Hematopoietic multipotent progenitor cell treated with erythropoietin and hydrocortisone succinate and interleukin-3 and kit ligand, for 17 days (in vitro differentiated cells): ENCODE measurements at regions not wholly inside any gene's neighbourhood (a gene's known extent, or its start where the extent isn't known, plus 50 kb on each side); places are given as distances from the start of the nearest gene placed in this dataset.
"Not testable (repeated sequence)": the region's sequence is repeated elsewhere in the genome, so short reads cannot be mapped to it uniquely, and the experiment has no call there.

Experiments
- DNase-seq: peaks from one replicate; pipeline ENCODE4 v3.0.0-alpha.2; 2015; ENCODE audit warnings: low spot score

GRCh38 chr1:187038784-187039183 is 210.0 kb downstream of the PLA2G4A start:
- no peak for DNase-seq

GRCh38 chr1:187041104-187041503 is 212.4 kb downstream of the PLA2G4A start:
- DNase-seq = no peak

- no peak for DNase-seq
Measured at GRCh38 chr1:187042538-187042937, 213.8 kb downstream of the PLA2G4A start.

GRCh38 chr1:187043433-187043832 is 214.7 kb downstream of the PLA2G4A start:
- not testable (repeated sequence) for DNase-seq

- no peak for DNase-seq
Measured at GRCh38 chr1:187044411-187044810, 215.7 kb downstream of the PLA2G4A start.

- no peak for DNase-seq
Measured at GRCh38 chr1:187045371-187045770, 216.6 kb downstream of the PLA2G4A start.

GRCh38 chr1:187046293-187046692 is 217.5 kb downstream of the PLA2G4A start:
- DNase-seq = no peak

GRCh38 chr1:187047298-187047697 is 218.5 kb downstream of the PLA2G4A start:
- DNase-seq = no peak

GRCh38 chr1:187051618-187052232 is 223.0 kb downstream of the PLA2G4A start:
- DNase-seq = peak; percentile 46

GRCh38 chr1:187053876-187054275 is 225.1 kb downstream of the PLA2G4A start:
- DNase-seq = no peak

- DNase-seq = no peak
Measured at GRCh38 chr1:187054862-187055757, 226.4 kb downstream of the PLA2G4A start.

GRCh38 chr1:187063271-187063670 is 234.5 kb downstream of the PLA2G4A start:
- no peak for DNase-seq

GRCh38 chr1:187067160-187067559 is 238.4 kb downstream of the PLA2G4A start:
- DNase-seq = no peak

GRCh38 chr1:187070076-187070475 is 241.3 kb downstream of the PLA2G4A start:
- no peak for DNase-seq

GRCh38 chr1:187072262-187073034 is 243.7 kb downstream of the PLA2G4A start:
- not testable (repeated sequence) for DNase-seq

GRCh38 chr1:187073035-187073560 is 244.3 kb downstream of the PLA2G4A start:
- peak; percentile 6 for DNase-seq

- DNase-seq = not testable (repeated sequence)
Measured at GRCh38 chr1:187073634-187074245, 245.0 kb downstream of the PLA2G4A start.

GRCh38 chr1:187074445-187075048 is 245.8 kb downstream of the PLA2G4A start:
- DNase-seq = peak; percentile 37

- DNase-seq = no peak
Measured at GRCh38 chr1:187076922-187077321, 248.2 kb downstream of the PLA2G4A start.

- DNase-seq = no peak
Measured at GRCh38 chr1:187078321-187078720, 249.6 kb downstream of the PLA2G4A start.

- DNase-seq = no peak
Measured at GRCh38 chr1:187078916-187079315, 250.2 kb downstream of the PLA2G4A start.
